ENCODE measurements at regions not wholly inside any gene's neighbourhood (a gene's known extent, or its start where the extent isn't known, plus 50 kb on each side); places are given as distances from the start of the nearest gene placed in this dataset.

GRCh38 chr4:138420471-138420870 lies 178.3 kb upstream of the SLC7A11 start:
- in situ Hi-C loops (cut with HindIII; ENCODE audit: low sequenced_read_pairs), result loop anchor here (25.0 kb wide), 1 partner anchor 608 kb away; no protein-coding TSS in a partner anchor

GRCh38 chr4:138414202-138414601 lies 172.1 kb upstream of the SLC7A11 start:
- in situ Hi-C loops (cut with HindIII; ENCODE audit: low sequenced_read_pairs), result loop anchor here (25.0 kb wide), 1 partner anchor 602 kb away; no protein-coding TSS in a partner anchor

- in situ Hi-C loops (cut with HindIII; ENCODE audit: low sequenced_read_pairs), result loop anchor here (25.0 kb wide), 1 partner anchor 601 kb away; no protein-coding TSS in a partner anchor
Observed at GRCh38 chr4:138413273-138413672, 171.1 kb upstream of the SLC7A11 start.

- in situ Hi-C loops (cut with HindIII; ENCODE audit: low sequenced_read_pairs), result loop anchor here (25.0 kb wide), 1 partner anchor 601 kb away; no protein-coding TSS in a partner anchor
Observed at GRCh38 chr4:138412847-138413246, 170.7 kb upstream of the SLC7A11 start.

- in situ Hi-C loops (cut with HindIII; ENCODE audit: low sequenced_read_pairs), result loop anchor here (25.0 kb wide), 1 partner anchor 598 kb away; no protein-coding TSS in a partner anchor
Observed at GRCh38 chr4:138410266-138410665, 168.1 kb upstream of the SLC7A11 start.

GRCh38 chr4:138409670-138410069 lies 167.5 kb upstream of the SLC7A11 start:
- in situ Hi-C loops (cut with HindIII; ENCODE audit: low sequenced_read_pairs), result loop anchor here (25.0 kb wide), 1 partner anchor 597 kb away; no protein-coding TSS in a partner anchor

GRCh38 chr4:138408758-138409157 lies 166.6 kb upstream of the SLC7A11 start:
- in situ Hi-C loops (cut with HindIII; ENCODE audit: low sequenced_read_pairs), result loop anchor here (25.0 kb wide), 1 partner anchor 596 kb away; no protein-coding TSS in a partner anchor

GRCh38 chr4:138407329-138407728 lies 165.2 kb upstream of the SLC7A11 start:
- in situ Hi-C loops (cut with HindIII; ENCODE audit: low sequenced_read_pairs), result loop anchor here (25.0 kb wide), 1 partner anchor 595 kb away; no protein-coding TSS in a partner anchor

GRCh38 chr4:138406876-138407275 lies 164.7 kb upstream of the SLC7A11 start:
- in situ Hi-C loops (cut with HindIII; ENCODE audit: low sequenced_read_pairs), result loop anchor here (25.0 kb wide), 1 partner anchor 595 kb away; no protein-coding TSS in a partner anchor

GRCh38 chr4:138405934-138406567 lies 163.9 kb upstream of the SLC7A11 start:
- in situ Hi-C loops (cut with HindIII; ENCODE audit: low sequenced_read_pairs), result loop anchor here (25.0 kb wide), 1 partner anchor 594 kb away; no protein-coding TSS in a partner anchor

- in situ Hi-C loops (cut with HindIII; ENCODE audit: low sequenced_read_pairs), result loop anchor here (25.0 kb wide), 1 partner anchor 593 kb away; no protein-coding TSS in a partner anchor
Observed at GRCh38 chr4:138405466-138405891, 163.3 kb upstream of the SLC7A11 start.

GRCh38 chr4:138404801-138405200 lies 162.7 kb upstream of the SLC7A11 start:
- in situ Hi-C loops (cut with HindIII; ENCODE audit: low sequenced_read_pairs), result loop anchor here (25.0 kb wide), 1 partner anchor 592 kb away; no protein-coding TSS in a partner anchor

- in situ Hi-C loops (cut with HindIII; ENCODE audit: low sequenced_read_pairs), result loop anchor here (25.0 kb wide), 1 partner anchor 592 kb away; no protein-coding TSS in a partner anchor
Observed at GRCh38 chr4:138404251-138404650, 162.1 kb upstream of the SLC7A11 start.

- in situ Hi-C loops (cut with HindIII; ENCODE audit: low sequenced_read_pairs), result loop anchor here (25.0 kb wide), 1 partner anchor 589 kb away; no protein-coding TSS in a partner anchor
Observed at GRCh38 chr4:138401334-138401733, 159.2 kb upstream of the SLC7A11 start.

- in situ Hi-C loops (cut with HindIII; ENCODE audit: low sequenced_read_pairs), result loop anchor here (25.0 kb wide), 1 partner anchor 588 kb away; no protein-coding TSS in a partner anchor
Observed at GRCh38 chr4:138400543-138400942, 158.4 kb upstream of the SLC7A11 start.

GRCh38 chr4:138400066-138400465 lies 157.9 kb upstream of the SLC7A11 start:
- in situ Hi-C loops (cut with HindIII; ENCODE audit: low sequenced_read_pairs), result loop anchor here (25.0 kb wide), 1 partner anchor 588 kb away; no protein-coding TSS in a partner anchor

GRCh38 chr4:138399081-138399480 lies 156.9 kb upstream of the SLC7A11 start:
- in situ Hi-C loops (cut with HindIII; ENCODE audit: low sequenced_read_pairs), result no loop called here

GRCh38 chr4:138398322-138398721 lies 156.2 kb upstream of the SLC7A11 start:
- in situ Hi-C loops (cut with HindIII; ENCODE audit: low sequenced_read_pairs), result no loop called here

- in situ Hi-C loops (cut with HindIII; ENCODE audit: low sequenced_read_pairs), result no loop called here
Observed at GRCh38 chr4:138393886-138394610, 151.9 kb upstream of the SLC7A11 start.

GRCh38 chr4:138392751-138393308 lies 150.7 kb upstream of the SLC7A11 start:
- in situ Hi-C loops (cut with HindIII; ENCODE audit: low sequenced_read_pairs), result no loop called here

Data from DLD1 (cell line).